Umbilical cord (tissue), 1 donor: ENCODE measurements at regions not wholly inside any gene's neighbourhood (a gene's known extent, or its start where the extent isn't known, plus 50 kb on each side); places are given as distances from the start of the nearest gene placed in this dataset.
"Not testable (repeated sequence)": the region's sequence is repeated elsewhere in the genome, so short reads cannot be mapped to it uniquely, and the experiment has no call there.

Experiments used
- DNase-seq: peaks from one replicate; pipeline ENCODE4 v3.0.0-alpha.2; 2015; ENCODE audit warnings: low spot score

DNA sequence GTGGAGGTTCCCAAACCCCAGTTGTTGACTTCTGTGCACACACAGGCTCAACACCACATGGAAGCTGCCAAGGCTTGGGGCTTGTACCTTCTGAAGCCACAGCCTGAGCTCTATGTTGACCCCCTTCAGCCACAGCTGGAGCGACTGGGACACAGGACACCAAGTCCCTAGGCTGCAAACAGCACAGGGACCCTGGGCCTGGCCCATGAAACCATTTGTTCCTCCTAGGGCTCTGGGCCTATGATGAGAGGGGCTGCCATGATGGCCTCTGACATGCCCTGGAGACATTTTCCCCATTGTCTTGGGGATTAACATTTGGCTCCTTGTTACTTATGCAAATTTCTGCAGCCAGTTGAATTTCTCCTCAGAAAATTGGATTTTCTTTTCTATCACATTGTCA lies 449.6 kb upstream of the ZEB2 start:
- DNase-seq: not testable (repeated sequence)

DNA sequence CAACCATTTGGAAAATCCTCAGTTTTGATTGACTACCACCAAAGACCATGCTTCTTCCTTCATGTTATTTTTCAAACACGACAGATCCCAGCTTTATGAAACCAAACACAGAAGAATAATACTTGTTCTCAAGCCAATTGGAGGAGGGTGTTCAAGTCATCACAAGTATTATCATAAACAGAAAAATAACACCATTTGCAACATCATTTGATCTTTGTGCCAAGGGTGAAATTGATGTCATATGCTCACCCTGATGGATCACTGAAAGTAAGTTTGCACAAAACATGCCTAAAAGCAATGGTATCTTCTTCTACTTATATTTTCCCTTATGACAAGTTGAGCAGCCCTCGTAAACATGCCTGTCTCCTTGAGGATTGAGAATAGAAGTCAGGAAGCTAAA lies 448.0 kb upstream of the ZEB2 start:
- DNase-seq: no peak

DNA sequence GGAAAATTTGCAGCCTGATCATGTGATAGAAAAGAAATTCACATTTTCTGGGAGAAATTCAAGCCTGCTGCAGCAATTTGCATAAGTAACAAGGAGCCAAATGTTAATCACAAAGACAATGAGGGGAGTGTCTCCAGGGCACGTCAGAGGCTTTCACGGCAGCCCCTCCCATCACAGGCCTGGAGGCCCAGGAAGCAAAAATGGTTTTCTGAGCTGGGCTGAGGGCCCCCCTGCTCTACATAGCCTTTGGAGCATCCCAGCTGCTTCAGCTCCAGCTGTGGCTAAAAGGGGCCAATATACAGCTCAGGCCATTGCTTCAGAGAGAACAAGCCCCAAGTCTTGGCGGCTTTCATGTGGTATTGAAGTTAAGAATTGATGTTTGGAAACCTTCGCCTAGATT lies 445.3 kb upstream of the ZEB2 start:
- DNase-seq: no peak

DNA sequence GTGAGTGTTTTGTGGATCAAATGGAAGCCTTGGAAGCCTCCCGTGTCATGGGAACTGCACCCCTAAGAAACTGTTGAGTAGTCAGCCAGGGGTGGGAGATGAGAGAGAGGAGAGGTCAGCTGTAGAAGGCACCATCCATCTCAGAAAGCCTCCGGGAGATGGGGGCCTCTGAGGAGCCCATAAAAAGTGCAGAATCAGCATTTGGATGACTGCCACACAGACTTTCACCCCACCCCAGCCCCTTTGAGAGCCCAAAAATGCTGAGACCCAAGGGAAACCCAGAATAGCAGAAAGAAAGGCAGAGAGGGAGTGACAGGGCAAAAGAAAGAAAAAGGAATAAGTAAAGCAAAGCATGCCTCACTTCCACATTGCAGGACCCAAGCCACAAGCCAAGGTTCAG lies 443.1 kb upstream of the ZEB2 start:
- no peak for DNase-seq

DNA sequence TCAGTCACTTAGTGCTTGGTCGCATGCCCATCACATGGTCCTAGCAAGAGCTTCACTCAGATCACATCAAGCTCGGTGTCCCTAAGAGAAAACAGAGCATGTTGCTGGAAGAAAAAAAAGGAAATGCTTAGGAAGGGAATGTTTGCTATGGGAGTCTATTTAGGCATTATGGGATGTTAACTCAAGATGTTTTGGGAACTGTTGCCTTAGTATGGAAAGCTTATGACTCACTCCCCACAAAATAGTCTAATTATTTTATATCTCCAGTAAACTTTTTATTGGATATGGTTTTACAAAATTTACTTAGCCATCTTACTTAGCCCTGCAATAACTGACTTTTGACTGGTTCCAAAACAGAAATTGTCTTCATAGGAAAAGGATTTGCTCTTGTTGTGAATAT lies 439.5 kb upstream of the ZEB2 start:
- no peak for DNase-seq

DNA sequence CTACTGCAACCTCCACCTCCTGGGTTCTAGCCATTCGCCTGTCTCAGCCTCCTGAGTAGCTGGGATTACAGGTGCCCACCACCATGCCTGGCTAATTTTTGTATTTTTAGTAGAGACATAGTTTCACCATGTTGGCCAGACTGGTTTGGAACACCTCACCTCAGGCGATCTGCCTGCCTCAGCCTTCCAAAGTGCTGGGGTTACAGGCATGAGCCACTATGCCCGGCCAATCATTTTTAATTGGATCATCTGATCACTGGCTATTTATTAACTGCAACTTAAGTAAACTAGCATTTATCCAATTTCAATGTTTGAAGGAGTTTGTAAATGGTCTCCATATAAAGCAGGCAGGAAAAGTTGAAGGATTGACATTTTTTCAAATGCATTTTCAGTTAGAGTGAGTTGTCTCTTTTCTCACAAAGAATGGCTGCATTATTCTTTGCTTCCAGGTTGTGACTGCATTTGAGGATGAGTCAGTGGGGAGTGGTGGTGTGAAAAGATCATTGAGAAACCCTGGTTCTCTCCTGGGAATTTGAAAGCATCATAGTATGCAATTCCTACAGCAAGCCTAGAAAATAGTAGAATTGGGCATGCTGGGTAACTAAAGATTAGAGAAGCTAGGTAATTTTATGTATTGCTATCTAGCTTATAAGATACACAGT lies 431.1 kb upstream of the ZEB2 start:
- peak; percentile 31 for DNase-seq

DNA sequence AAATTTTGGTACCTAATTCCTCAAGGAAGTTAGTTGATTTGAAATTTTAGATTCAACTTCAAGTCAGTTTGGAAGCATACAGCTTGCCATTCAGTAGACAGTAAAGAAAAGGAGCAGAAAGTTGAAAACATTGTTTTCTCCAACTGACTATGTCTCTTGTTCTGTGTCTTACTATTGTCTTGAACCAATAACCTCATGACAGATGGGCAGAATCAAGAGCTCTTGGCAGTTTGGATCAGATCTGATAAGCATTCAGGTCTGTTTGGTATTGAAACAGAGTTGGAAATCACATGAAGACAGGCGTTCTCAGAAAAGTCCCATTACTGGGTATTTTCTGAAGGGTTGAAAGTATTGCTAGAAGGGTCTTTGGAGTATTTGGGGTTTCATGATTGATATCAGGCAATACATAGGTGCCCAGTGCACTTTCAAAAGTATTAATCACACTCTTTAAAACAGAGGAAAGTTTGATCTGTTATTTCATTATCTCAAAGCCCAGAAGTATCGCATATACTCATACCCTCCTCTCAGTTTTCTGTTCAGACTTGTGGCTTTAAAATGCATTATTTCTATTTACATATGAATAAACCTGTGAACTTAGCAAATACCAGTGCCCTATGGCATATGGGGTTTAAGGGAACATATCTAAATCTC lies 428.4 kb upstream of the ZEB2 start:
- DNase-seq: no peak

DNA sequence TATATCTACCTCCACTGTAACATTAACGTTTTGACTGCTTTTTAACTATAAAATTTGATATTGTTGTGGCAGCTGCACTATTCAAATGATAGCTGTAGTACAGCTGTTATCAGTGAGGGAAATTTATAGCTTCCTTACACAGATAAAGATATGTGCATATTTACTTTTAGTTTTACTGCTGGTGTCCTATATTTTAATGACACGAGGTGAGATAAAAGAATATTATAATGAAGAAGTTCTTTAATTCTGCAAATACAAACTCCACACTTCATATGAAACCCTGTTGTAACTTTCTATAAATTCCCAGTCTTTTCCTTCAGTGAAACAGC lies 427.8 kb upstream of the ZEB2 start:
- no peak for DNase-seq

DNA sequence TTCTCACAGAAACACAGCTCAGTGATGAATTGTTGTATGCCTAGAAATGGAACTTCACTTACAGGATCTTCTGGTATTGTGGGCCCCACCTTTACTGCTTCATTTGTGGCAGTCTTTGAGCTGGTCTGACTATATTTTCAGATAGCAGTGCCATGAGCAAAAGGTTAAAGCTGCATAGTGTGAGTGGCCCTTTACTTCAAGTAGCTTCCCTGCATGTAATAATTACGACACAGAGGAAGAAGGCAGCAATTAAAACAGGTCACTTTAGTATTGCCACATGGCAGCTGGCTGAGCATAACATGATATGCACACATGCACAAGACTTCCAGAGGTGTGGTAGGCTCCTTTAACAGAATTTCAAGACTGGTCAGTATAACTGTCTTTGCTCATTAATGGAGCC lies 426.3 kb upstream of the ZEB2 start:
- no peak for DNase-seq

DNA sequence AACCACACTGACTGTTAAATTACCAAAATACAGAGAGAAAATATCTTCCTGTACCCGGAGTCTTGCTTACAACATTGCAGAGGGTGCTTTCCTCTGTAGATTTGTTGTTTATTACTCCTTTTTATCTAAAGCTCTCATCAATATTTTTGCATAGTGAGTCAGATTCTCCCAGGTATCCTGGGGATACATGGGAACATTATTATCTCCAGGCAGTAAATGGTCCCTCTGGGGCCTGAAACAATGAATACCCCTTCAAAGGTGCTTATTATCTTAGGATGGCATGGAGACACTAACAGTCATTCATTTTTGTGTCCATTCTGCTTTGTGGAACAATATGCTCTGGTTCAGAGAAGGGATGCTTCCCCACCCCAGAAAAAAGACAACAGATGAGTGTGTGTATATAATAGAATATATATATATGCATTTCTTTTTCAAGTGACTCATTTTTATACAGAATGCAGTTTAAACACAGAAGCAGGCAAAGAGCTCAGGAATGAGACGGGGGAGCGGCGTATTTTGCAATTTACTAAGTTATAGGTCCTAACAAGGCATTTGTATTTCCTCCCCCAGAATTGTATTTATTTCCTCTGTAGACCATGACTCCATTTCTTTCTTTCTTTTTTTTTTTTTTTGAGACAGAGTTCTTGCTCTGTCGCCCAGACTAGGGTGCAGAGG lies 424.8 kb upstream of the ZEB2 start:
- no peak for DNase-seq

DNA sequence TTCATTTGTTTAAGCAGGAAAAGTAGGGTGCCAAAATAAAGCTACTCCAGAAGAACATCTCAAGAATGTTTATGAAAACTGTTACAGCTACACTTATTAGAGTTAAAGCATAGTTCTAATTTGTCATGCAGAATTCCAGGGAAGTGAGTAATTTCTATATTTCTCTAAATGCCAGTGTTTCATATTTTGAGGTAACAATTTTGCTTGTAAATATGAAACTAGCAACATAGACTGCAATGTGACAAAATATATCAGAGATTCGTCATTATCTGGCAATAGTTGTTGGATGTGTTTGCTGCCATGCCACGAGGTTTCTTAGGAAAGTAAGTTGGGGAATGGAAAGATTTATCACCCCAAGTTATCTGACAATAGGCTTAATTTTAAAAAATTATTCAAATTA lies 424.1 kb upstream of the ZEB2 start:
- DNase-seq: peak; percentile 28

DNA sequence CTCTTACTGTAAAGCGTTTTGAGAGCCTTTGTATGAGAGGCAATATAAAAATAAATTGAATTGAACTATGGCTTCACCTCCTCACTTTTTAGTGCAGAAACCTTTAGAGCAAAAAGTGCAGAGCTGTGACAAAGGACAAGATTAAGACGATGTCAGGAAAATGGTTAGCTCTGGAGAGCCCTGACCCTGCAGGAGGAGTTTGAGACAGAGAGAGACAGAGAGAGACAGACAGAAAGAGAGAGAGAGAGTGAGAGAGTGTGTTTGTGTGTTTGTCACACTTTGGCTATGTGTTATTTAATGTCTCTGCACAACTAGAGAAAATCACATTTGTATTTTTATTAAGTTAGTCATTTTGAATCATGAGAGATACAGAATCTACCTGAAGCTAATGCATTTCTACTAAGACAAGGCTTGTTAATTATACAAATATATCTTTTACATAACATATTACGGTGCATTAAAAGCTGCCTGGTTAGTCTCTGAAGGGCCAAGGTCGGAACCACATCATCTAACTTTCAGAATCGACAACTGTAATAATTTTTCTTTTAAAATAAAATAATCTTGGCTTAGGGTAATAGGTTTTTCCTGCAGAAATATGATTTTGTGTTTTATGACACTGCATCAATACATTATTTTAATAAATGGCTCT lies 423.5 kb upstream of the ZEB2 start:
- no peak for DNase-seq

DNA sequence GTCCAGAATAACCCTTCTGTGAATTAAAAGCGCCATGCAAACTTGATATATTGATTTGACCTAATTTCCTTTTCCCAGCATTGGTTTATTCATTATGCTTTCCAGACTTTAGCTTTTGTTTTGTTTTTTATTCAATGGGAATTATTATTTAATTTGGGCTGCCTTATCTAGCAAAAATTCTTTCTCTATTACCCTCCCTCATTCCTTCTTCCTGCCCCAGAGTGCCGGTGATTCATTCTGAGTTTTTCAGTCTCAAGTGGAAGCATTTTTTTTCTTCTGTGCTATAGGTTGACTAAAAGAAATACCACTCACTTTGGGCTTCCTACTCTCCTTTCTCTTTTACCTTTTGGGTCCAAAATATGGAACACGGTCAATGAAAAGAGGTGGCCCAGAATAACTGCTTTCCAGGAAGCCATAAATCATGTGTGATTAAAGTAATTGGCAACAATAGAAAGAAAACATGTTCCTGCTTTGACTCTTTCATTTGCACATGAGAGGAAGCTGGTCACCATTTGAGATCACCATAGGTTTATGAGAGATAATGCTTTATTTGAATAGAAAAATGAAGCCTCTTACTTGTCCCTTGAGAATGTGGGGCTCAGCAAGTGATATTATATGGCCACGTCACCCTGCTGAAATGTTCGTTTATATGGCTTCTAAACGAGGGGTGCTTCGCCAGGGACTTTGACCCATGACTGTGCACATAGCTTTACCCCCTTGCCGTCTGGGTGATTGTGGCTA lies 422.8 kb upstream of the ZEB2 start:
- peak; percentile 28 for DNase-seq

DNA sequence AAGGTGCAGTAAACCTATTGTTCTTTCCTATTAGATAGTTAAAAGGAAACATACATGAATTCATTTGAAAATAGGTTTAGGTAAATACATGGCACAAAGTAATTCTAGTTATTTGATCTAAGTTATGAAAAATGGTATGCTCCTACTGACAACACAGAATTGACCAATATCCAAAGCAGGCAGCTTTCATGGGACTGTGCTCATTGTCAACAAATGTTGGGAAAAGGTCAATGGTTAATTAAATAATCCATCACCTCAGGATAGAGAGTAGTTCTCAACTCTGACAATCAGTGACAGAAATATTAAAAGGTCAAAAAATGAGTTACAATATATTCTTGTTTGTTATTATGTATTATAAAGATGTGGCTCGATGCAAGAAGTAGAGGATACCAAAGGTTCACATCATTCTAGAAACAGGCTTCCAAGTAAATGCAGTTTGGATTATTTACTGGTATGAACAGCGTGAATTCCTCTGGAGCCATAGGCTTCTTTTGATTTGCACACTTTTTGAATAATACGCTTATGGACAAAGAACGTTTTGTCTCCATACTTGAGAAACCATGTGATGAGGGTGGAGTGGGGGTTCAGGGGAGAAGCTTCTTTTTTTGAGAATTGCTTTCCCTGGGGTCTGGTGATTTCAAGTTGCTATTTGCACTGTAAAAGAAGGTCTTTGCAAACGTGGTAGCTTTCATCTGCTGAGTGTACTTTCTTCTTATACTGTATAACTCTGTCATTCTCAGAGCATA lies 422.0 kb upstream of the ZEB2 start:
- no peak for DNase-seq

DNA sequence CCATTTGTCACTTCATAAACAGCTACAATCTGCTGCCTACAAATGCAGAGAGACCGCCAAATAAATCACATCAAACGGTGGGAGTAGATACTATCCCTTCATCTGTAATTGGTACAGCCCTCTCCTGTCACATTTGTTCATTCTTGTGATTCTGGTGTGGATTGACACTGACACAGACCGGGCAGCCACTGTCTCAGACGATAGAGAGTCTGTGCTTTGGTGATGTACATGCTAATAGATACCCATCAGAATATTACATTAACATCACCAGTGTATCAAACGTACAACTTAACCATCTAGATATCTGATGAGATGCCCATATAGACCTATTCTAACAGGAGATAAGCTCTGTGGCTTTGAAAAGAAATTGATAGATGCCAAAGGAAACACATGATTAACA lies 419.7 kb upstream of the ZEB2 start:
- no peak for DNase-seq

DNA sequence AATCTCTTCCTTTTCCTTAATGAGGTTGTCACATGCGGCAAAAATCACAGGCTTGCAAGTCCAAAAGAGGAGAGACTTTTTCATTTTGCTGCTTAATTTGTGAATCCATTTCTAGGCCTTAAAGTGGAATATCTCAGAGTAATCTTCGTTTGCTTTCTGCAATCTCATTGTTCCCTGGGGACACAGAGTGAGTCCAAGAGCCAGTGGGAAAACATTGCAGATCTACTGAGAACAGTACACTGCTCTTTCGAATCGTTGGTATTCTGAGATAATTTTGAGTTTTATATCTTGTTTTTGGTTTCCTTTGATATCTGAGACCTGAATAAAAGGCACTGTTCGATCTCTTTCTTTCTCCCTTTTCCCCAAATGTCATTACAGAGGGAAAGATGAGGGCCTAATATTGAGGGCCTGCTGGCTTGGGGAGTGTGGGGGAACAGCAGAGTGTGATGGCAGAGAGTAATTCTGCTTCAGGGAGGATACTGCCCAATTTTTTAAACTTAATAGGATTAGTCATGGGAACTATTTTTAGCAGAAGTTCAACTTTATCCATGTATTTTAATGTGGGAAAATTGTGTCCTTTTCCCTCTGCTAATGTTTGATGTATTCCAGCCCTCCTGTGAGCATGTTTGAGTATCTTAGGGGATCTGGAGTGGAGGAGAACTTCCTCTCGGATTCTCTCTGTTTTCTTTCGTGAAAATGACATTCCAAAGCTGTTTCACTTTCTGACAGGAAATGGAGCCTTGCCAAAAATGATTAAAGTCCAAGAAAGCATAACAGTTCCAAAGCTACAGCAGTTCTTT lies 418.2 kb upstream of the ZEB2 start:
- DNase-seq: peak; percentile 96

DNA sequence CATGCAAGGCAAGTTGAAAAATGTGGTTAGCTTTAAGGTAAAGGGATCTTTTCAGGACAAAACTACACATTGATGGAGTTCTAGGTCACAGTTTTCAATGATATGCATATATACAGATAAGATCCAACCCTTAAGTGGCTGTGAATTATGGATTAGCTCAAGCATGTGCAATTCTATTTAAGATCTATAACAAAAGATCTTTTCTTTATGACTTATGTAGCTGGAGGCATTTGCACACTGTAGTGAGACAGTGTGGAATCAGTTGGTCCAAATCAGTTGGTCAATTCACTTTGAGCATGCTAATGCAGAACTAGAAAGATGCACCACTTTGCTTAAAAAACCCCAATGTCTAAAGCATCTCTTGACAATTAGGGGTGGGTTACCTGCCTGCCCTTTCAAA lies 417.1 kb upstream of the ZEB2 start:
- DNase-seq: no peak

DNA sequence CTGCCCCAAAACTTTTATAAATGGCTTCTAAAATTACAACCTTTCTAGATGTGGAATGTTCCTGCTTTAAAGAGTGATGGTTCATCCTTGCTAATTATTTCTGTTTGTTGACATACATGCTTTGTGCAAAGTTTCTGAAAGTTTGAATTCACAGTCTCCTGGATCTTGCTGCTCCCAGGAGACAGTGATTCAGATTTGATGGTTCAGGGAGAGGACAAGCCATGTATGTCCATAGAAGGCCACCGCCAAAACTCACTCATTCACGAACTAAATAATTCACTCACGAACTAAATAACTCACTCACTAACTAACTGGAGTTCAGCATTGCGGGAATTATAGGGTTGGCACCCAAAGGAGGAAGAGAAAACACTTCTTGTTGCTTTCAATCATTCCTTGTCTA lies 416.5 kb upstream of the ZEB2 start:
- DNase-seq: no peak

DNA sequence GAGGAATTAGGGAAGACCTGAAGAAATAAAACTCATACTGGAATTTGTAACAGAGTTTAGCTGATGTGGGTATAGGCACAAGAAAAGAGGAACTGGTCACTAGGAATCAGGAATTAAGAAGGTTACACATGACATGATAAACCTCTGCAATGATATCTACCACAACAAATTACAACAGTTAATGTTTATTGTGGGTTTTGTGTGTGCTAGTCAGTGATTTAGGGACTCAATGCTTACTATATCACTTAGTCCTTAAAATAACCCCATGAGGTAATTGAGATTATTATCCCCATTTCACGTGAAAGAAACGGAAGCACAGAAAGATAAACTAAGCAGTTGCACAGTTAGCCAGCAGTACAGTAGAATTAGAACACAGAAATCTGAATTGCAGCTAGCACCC lies 415.8 kb upstream of the ZEB2 start:
- no peak for DNase-seq

DNA sequence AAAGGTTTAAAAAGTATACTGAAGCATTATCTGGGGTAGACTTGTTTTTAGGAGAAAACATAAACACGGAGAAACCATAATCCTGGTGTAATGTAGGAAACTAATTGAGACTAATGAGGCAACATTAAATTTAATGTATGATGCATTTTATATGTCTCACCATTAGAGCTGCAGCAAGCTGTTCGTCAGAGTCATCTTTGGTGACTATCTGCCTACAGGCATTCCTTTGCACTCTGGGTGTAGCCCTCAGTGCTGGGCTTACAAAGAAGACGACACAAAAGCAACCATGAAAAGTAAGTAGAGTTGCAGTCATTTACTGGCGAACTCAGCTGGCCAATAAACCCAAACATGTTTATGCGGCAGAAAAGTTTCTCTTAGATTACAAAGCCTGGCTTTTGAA lies 415.3 kb upstream of the ZEB2 start:
- no peak for DNase-seq

DNA sequence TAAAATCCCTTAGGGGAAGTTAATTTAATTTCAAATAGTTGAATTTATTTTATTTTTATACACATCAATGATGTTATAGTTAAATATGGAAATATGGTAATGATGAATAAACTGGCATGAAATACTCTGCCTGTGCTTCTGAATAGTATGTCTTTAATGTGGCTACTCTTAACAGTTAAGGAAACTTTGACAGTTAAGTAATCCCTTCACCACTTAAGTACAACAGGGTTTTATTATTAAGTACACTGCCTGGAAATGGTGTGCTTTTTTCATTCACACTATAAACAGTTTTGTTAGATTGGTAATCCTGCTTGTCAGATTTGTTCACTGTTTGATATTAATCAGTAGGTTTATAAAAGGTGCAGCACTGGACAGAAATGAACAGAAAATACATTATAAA lies 412.0 kb upstream of the ZEB2 start:
- DNase-seq: no peak
